HEK293 (cell line): ENCODE measurements at regions not wholly inside any gene's neighbourhood (a gene's known extent, or its start where the extent isn't known, plus 50 kb on each side); places are given as distances from the start of the nearest gene placed in this dataset.

ENCODE experiments used
- CTCF ChIP-seq: fragments of 450-650 bp; formaldehyde crosslinking; IDR thresholded peaks from 2 replicates; pipeline ENCODE4 v1.5.1; 2016; ENCODE audit warnings: missing biosample characterization, missing genetic modification characterization
- TCF7L2 ChIP-seq: IDR thresholded peaks from 2 replicates; pipeline ENCODE4 v1.6.1; 2011; ENCODE audit warnings: low read depth, mild to moderate bottlenecking, inconsistent platforms, low read length, moderate library complexity, borderline replicate concordance
- ZBTB26 ChIP-seq: fragments of 450-650 bp; formaldehyde crosslinking; optimal IDR thresholded peaks from 2 replicates; pipeline ENCODE3; 2016; ENCODE audit warnings: missing biosample characterization, mild to moderate bottlenecking, missing genetic modification characterization
- ZNF133 ChIP-seq: fragments of 450-650 bp; formaldehyde crosslinking; IDR thresholded peaks from 2 replicates; pipeline ENCODE4 v1.5.1; 2016; ENCODE audit warnings: missing biosample characterization, missing genetic modification characterization
- ZNF175 ChIP-seq: fragments of 450-650 bp; formaldehyde crosslinking; IDR thresholded peaks from 2 replicates; pipeline ENCODE4 v1.5.1; 2016; ENCODE audit warnings: missing biosample characterization, missing genetic modification characterization
- ZNF362 ChIP-seq: fragments of 450-650 bp; formaldehyde crosslinking; IDR thresholded peaks from 2 replicates; pipeline ENCODE4 v1.5.1; 2016; ENCODE audit warnings: missing biosample characterization, missing genetic modification characterization
- ZNF580 ChIP-seq: fragments of 450-650 bp; formaldehyde crosslinking; IDR thresholded peaks from 2 replicates; pipeline ENCODE4 v1.5.1; 2016; ENCODE audit warnings: missing biosample characterization, missing genetic modification characterization

- TF ChIP-seq CTCF (tag by site-specific recombination) = no peak
- no peak for TF ChIP-seq ZNF175 (tag by site-specific recombination)
- TF ChIP-seq TCF7L2 = no peak
- TF ChIP-seq ZNF362 (tag by site-specific recombination) = no peak
- no peak for TF ChIP-seq ZNF133 (tag by site-specific recombination)
- no peak for TF ChIP-seq ZBTB26
- TF ChIP-seq ZNF580 (tag by site-specific recombination) = no peak
Observed at GRCh38 chr18:22789052-22789451, 144.1 kb upstream of the RBBP8 start.
